Stimulated activated CD4-positive, alpha-beta T cell treated with anti-CD3 and anti-CD28 coated beads, Interleukin-15, amount 100 ng/mL, for 48 hours (primary cell): ENCODE measurements at regions not wholly inside any gene's neighbourhood (a gene's known extent, or its start where the extent isn't known, plus 50 kb on each side); places are given as distances from the start of the nearest gene placed in this dataset.
"Not testable (repeated sequence)": the region's sequence is repeated elsewhere in the genome, so short reads cannot be mapped to it uniquely, and the experiment has no call there.

Source experiments
- DNase-seq, 2 donors: peaks; one replicate each; pipeline ENCODE4 v3.0.0-alpha.2; 2020; ENCODE audit warnings: low read depth in 2 of 2

DNA sequence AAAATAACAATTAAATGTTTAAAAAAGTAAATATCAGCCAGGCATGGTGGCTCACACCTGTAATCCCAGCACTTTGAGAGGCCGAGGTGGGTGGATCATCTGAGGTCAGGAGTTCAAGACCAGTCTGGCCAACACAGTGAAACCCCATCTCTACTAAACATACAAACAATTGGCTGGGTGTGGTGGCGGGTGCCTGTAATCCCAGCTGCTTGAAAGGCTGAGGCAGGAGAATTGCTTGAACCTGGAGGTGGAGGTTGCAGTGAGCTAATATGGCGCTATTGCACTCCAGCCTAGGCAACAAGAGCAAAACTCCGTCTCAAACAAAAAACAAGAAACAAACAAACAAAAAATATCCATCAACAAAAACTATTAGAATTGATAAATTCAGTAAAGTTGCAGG is 77.5 kb downstream of the SNX5 start:
- DNase-seq, result not testable (repeated sequence)

GRCh38 chr20:17890330-17890729 is 78.3 kb downstream of the SNX5 start:
- DNase-seq, result no peak

- no peak for DNase-seq
These were observed 79.4 kb downstream of the SNX5 start for GRCh38 chr20:17889226-17889625.

DNA sequence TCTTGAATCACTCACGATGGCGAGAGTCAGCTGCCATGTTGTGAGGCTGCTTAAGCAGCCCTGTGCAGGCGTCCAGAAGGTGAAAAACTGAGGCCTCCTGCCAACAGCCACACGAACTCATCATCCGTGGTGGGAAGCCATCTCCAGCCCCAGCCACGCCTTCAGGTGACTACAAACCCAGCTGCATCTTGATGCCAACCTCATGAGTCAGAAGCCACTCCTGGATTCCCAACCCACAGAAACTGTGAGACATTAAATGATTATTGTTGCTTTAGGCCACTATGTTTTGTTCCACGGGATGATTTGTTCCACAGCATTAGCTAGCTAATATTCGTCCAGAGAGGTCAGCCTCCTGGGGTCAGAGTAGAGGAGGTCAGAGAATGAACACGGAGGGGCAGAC is 80.5 kb downstream of the SNX5 start:
- DNase-seq, result no peak

- DNase-seq, result no peak
These were observed 81.1 kb downstream of the SNX5 start for GRCh38 chr20:17887331-17888030.

GRCh38 chr20:17885544-17885943 is 83.0 kb downstream of the SNX5 start:
- DNase-seq, result no peak

- DNase-seq, result no peak
These were observed 83.5 kb downstream of the SNX5 start for GRCh38 chr20:17885076-17885475.

- no peak for DNase-seq
These were observed 84.1 kb downstream of the SNX5 start for GRCh38 chr20:17884307-17885003.

DNA sequence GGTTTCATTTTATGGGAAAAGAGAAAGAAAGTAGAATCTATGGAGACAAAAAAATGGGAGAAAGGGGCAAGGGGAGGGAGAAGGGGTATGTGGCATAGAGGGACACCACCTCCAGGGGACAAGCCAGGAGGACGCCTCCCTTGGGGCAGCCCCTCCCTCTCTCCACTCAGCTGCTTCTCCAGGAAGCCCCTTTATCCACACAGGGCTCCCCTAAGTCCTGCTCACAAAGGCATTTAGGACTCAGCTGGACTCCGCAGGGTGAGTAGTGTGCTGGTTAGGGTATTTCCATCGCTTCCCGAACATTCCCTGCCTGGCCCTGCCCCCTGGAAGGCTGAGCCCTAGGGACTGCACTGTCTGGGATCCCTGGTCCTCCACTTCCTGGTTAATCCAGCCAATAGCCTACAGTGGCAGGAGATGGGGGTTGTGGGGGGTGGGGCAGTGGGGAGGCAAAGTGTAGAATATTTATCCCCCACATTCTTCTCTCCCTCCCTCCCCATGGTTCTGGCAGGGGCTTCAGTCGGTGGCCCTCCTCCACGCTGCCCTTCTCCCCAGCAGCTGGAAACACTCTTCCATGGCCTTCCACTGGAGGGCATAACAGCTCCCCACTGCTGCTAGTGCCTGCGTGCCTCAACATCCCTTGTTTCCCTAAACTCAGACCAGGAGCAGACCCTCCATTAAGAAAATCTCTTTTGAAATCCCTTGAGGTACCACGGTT is 84.8 kb downstream of the SNX5 start:
- no peak for DNase-seq

- no peak for DNase-seq
These were observed 85.6 kb downstream of the SNX5 start for GRCh38 chr20:17882834-17883591.

DNA sequence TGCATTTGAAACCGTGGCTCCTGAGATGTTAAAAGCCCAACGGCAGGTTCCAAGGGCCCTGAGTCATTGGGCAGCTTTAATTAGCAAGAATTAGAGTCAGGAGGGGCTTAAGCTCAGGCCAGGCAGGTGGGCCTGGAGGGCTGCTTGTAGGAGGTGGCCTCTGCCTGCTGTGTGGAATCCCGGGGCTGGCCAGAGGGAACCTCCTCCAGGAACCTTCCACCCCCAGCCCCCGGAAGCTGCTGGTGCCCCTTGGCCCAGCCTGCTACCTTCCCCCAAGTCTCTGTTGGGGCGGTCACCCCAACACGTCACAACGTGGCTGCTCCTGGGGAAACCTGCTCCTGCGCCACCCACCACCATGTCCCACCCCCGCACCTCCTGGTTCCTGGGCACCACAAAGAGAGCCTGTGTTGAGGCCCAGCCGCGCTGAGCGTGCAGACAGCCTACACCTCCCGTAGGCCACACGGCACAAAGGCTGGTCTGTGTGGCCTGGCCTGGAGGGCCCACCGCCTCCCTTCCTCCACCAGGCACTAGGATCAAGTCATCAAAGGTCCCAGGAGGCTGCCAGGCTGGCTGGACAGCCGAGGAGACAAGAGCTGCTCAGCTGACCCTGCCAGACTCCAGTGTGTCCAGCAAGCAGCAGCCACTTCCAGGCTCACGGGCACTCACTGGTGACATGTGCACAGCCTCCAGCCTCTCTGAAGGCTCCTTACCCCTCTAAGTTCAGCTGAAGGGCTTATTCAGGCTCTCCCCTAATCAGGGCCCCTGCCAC is 86.3 kb downstream of the SNX5 start:
- DNase-seq, result no peak

DNA sequence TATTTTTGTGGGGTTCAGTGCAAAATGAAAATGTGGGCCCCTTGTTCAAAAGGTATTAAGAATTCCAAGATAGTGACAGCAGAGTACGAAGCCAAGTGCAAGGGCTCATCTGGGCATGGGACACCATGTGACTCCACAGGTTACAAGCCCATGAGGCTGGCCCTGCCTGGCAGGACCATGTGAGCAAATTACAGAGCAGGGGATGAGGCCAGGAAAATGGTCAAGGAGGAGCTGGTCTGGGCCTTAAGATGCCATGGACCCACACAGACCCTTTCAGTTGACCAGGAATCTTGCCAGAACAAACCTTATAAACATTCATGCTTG is 86.9 kb downstream of the SNX5 start:
- no peak for DNase-seq

DNA sequence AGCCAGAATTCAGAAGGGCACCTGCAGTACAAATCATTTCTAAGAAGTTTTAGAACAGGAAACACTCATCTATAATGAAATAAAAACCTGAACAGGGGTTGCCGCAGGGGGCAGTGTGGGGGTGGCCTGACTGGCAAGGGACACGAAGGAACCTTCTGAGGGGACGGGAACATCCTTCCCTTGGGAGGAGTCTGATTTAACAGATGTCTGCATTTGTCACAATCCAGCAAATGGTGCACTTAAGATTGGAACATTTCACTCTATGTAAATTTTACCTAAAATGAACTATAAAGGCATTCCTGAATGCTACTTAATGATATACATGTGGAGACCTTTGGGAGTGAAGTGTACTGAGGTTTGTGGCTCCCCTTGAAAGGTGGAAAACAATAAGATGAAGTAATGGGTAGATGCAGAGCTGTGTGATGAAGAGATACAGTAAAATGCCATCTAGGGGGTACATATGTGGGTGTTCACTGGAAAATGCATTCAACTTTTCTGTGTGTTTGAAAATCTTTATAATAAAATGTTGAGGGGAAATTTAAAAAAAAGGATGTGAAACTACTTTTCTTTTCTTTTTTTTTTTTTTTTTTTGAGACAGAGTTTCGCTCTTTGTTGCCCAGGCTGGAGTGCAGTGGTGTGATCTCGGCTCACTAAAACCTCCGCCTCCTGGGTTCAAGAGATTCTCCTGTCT is 89.5 kb downstream of the SNX5 start:
- no peak for DNase-seq

DNA sequence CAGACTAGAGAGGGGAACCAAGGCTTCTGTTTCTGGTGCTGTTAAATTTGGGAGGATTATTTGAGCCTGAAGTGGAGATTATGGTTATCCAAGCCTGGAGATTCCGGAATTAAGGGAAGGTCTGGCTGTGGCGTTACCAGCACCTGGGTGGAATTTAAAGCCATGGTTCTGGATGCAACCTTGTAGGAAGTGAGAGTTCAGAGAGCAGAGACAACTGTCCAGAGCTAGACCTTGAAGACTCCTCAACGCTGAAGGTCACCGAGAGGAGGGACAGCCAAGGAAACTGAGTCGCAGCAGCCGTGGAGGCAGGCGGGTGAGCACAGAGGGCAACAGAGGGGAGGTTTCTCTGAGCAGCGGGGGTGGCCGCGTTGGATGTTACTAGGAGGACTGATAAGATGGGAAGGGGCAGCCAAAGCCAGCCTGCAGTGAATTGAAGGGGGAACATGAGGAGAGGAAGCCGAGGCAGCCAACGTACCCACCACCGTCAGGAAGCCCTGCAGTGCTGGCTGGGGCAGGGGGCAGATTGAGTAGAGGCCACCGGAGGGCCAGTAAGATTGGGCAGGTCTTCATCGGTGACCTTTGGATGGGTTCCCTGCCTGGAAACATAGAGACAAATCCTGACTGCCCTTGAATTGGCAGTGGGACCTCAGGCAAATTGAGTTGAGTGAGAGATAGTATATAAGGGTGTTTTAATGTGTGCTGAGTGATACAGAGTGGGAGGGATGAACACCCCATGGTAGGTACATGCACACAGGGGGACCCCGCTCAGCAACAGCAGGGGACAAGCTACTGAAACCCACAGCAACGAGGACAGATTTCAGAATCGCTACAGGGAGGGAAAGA is 90.3 kb downstream of the SNX5 start:
- DNase-seq, result no peak

- DNase-seq, result no peak
These were observed 92.6 kb downstream of the SNX5 start for GRCh38 chr20:17875981-17876385.

DNA sequence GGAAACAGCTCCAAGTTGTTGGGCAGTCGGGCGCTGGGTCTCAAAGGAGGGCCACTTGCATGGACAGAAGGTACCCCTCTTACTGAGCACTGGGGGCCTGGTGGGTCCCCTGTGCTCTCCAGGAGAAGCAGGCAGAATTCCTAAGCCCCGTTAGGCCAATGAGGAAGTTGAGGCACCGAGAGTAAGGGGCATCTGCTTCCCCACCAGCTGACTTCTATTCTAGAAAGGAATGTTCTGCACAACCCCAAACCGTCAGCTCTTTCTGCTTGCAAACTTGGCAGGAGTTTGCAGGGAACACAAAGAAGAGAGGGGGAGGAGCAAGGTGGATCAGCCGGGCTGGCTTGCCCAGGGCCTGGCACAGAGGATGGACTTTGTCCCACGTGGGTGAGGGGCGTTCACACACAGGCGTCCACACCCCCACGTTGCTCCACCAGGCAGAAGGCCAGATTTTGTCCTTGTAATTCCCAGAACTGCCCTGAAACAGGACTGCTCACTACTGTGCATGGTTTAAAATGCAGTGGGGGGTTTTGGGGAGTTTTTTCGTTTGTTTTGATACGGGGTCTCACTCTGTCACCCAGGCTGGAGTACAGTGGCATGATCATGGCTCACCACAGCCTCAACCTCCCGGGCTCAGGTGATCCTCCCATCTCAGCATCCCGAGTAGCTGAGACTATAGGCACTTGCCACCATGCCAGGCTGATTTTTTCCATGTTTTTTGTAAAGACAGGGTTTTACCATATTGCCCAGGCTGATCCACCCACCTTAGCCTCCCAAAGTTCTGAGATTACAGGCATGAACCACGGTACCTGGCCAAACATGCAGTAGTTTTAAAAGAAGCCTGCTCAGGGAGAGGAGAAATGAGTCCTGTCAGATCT is 93.3 kb downstream of the SNX5 start:
- no peak for DNase-seq

GRCh38 chr20:17874271-17875105 is 94.1 kb downstream of the SNX5 start:
- no peak for DNase-seq
